Hematopoietic multipotent progenitor cell treated with erythropoietin and hydrocortisone succinate and interleukin-3 and kit ligand, for 4 days (in vitro differentiated cells): ENCODE measurements at regions not wholly inside any gene's neighbourhood (a gene's known extent, or its start where the extent isn't known, plus 50 kb on each side); places are given as distances from the start of the nearest gene placed in this dataset.

Source experiments
- DNase-seq: peaks from one replicate; pipeline ENCODE4 v3.0.0-alpha.2; 2015

DNA sequence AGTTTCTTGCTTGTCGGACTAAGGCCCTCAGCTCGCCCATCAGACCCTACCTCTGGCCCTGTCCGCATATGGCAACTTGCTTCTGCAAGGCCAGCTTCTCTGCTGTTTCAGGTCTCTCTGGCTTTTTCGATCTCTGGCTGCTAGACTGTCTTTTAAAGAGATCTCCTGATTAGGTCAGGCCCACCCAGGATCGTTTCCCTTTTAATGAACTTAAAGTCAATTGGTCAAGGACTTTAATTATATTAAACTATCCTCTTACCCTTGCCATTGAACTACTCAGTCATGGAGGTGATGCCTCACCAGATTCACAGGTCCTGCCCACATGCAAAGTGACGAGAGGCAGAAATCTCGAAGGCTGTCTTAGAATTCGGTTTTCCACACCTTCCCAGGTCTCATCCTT is 670.9 kb downstream of the GATA3 start:
- no peak for DNase-seq

DNA sequence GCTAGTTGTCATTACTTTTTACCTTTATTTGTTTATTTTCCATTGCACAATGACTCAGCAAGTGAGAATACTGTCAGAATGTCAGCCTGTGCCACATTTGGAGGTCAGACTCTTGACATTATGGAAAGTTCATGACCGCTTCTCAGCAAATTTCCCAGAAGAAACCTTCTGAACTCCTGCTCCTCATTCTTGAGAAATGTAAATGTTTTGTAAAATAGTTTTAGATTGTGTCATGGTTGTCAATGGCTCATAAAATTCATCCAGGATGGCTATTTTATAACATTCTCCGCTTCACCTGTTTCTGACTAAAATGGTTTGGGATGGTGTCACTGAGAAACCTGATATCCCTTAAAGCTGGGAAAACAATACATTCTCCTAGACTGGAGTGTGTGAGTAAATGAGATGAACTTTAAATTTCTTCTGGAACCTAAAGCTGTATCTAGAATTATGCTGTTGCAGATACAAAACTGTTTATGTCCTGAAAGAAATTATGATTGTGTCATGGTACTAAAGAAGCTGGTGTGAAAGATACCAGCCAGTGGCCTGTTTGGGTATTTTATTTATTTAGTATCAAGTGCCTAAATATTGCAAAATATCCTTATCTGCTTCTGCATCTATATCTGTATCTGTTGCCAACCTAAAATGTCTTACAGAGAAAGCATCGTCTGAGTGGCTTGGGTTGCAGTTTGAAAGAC is 671.7 kb downstream of the GATA3 start:
- DNase-seq = no peak

DNA sequence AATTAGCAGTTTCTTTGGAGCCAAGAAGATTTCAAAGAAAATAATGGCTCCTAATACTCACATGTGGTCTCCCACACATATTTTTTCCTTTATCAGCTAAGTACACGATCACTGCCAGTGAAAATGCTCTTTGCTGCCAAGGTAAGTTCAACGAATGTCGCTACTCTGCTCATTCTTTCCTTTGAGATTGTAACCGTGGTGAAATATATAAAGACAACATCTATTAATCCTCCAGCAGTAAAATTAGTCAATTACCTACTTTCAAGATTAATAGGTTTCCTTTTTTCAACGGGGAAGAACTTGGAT is 672.2 kb downstream of the GATA3 start:
- no peak for DNase-seq

DNA sequence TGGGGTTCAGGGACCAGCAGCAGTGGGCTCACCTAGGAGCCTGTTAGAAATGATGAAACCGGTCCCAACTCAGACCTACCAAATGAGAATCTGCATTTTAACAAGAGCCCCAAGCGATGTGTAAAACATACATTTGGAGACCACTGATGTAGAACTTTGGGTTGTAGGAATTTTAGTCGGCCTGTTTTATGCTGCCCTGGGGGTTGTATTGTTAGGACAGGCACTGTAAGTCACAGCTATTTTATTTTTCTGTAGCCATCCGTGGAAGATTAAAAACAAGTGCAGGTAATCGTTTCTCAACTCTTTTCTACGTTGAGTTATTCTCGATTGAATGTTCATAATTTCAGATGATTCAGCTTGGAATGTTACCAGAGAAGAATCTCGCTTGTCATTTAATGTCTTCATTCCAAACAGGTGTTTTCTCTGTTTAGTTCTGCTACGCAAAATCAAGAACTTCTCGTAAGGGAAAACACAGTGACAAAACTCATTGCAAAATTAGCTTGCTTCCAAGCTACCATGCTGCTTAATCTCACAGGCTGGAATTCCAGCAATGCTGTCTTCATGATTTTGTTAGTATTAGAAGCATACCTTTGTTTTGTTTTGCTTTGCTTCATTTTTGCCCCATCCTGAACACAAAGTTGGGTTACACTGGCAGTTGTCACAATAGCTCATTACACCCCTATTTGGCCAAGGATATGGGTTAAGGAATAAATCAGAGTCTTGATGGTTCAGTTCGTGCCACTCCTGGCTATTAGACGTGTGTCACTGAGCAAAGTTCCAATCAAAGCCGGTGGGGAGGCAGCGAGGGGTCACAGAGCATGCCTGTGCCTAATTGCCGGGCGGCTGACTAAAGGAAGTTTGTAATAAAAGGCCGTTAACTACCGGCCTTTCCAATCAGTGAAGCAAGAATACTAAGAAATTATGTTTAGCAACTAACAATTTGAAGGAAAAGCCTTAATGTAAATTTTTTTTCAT is 676.9 kb downstream of the GATA3 start:
- DNase-seq = no peak

DNA sequence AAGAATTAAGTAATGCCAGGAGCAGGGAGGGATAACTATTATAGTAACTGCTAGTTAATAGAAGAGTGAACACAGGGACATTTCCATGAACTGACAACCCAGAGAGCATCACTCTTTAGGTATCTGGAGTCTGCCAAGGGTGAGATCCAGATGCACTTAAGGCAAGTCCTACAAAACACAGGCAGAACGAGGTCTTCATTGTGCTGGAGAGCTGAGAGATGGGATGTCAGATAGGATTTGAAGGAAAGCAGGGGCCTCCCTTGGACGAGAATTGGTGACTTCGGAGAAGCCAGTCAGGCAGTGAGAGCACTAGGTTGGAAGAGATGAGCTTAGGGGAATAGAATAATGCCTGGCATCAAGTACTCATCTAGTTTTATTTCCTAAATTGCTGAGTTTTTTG is 684.5 kb downstream of the GATA3 start:
- no peak for DNase-seq

DNA sequence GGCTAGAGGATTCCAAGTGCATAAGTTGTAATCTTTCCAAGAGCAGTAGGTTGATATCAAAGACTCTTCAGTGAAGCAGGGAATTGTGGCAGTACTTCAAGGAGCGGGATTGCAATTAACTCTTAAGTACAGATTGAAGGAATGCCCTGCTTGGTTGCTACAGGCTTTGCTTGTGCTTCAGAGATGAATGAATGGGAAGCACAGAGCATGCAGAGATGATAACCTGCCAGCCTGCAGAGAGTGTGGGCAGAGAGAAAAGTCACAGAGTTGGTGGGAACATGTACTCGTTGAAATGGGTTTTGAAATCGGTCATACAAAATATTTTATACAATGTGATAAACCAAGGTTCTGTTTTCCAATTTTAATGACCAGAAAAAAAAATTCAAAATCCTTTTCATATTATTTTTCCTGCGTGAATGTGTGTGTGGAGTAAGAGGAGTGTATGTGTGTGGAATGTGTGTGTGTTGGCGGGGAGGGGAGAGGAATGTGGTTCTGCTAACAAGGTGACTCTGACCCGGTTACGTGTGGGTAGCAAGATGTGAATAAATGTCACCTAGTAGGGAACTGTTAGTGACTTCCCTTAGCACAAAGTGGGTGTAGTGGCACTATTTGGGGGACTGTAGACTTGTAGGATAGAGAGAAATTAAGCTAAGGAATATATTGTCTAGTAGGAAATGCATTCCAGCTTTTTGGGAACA is 697.8 kb downstream of the GATA3 start:
- no peak for DNase-seq

DNA sequence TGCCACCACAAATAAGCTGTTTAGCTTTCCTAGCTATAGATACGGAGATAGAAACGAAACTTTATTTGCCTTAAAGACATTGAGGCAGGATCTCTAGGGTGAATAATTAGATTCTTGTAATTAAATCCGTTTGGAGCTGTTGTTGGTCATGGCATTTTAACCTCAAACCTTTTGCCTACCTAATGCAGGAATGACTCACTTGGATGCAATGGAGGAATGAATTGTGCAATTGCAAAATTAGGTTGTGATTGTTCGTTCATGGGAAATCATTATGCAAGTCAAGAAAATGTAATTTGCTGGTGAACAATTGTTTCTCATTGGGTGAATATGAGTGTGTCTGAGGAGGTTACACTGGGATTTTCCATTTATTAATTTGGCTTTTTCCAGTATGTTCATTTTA is 703.5 kb downstream of the GATA3 start:
- no peak for DNase-seq

DNA sequence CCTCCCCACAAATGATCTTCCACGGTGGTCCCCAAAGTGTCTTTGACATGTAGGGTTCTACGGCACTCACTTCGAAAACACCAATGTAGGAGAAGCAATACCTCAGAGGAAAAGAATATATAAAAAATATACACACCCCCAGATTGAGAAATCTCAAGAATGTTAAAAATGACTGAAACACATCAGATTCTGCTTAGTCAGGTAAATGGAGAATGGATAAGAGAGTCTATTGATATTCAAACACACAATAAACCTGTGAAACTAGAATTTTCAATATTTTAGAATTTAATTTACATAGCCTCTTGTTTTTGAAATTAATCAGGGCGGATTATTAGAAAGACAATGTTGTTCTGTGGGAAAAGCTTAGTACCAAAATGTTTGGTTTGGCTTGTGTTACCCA is 712.4 kb downstream of the GATA3 start:
- DNase-seq = no peak

DNA sequence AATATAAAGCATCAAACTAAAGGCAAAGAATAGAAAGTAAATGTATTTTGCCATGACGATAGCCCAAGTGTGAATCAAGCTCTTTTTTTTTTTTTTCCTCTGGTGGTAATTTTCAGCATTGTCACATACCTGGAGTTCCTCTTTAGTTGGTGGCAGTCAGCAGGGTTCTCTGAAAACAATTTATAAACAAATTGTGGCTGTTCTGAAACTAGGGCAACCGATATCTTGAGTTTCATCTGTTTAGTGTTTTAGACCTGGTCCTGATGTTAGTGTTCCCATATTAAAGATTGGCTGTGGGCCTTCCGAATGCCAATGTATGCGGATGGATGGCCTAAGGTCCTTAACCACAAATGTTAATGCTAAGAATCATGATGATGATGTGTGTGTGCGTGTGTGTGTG is 713.1 kb downstream of the GATA3 start:
- peak; percentile 4 for DNase-seq

DNA sequence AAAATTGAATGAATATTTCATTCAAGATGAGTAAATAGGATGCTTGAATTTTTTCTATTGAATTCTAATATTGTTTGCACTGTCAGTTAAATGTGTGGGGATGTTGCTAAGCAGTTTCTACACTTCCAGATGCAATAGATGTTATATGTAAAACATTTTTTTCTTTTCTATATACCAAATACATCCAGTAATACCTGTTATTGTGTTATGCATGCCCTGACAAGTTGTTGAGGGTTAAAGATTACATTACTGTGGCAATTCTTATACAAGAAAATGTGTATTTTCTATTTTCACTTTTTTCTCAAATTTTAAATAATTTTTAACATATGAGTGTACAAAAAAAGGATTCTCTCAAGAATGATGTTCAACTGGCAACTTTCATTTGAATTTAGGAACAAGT is 713.9 kb downstream of the GATA3 start:
- no peak for DNase-seq

DNA sequence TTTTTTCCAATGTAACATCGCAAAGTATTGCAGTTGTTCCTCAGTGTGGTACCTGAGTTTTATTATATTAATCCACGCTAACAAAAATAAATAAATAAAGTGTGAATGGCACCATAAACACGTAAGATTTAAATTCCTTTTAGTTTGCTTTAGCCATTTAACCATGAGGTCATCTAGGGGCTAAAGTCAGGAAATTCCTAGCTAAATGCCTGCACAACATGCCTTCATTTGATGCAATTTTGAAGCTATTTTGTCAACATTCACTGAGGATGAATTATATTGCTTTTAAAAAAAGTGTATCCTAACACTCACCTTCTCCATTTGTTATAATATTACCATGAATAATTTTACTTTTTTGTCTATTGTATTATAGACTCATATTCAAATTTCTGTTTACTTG is 714.4 kb downstream of the GATA3 start:
- no peak for DNase-seq

DNA sequence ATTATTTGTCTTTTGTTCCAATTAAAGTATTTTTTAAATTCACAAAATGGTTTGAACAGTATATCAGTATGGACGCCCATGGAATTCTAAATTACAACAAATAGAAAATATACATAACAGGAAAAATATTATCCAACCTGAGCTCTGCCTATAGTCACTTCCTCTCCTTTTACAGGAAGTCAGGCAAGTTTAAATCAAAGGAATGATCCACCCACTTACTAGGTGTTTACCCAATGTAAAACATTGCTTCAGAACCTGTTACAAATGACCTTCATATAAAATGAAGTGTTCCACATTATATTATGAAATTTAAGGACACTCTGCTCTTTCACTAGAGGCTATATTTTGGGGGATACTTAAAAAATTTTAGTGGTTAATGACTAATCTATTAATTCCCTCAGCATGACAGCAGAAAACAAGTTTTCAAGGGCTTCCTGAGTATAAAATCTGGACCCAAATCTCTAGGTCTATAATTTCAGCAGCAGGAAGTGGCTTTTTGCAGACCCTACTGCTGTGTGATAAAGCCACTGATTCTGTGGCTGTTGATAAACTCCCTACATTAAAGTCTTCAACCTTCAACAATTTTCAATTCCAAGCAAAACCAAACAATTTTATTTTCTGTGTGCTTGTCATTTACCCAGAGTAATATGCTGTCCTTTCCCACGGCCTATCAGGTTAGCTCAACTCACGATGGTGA is 722.6 kb downstream of the GATA3 start:
- DNase-seq = peak; percentile 41

DNA sequence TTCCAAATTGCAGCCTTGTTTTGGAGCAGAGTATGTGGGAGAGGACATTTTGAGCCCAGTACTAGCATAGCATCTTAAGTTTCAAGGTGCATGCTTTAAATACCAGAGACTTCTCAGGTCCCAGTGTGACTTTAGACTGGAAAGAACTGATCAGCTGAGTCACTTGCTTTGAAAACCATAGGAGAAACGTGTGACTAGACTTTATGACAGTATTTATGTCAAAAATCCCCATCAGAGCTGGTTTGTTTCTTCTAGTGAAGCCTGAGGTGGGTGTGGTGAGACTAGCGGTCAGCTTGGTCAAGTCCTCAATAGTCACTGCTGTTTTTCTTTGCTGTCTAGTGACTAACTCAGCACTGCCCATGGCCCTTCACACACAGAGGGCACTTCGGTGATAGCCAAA is 724.2 kb downstream of the GATA3 start:
- no peak for DNase-seq

DNA sequence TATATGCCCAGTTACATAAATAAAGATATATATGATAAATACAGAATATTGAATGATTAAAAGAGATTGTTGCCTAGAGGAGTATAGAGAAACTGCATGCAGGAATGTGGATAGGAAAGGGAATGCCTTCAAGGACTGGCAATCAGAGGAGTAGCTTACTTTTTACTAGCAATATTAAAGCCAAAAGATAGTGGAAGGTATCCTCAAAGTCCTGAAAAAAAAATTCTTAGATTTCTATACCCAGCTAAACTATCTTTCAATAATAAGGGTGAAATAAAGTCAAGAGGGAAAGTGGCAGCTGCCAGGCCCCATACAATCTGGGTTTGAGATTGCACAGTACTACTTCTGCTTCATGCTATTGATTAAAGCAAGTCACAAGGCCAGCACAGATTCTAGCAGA is 733.2 kb downstream of the GATA3 start:
- DNase-seq = no peak

DNA sequence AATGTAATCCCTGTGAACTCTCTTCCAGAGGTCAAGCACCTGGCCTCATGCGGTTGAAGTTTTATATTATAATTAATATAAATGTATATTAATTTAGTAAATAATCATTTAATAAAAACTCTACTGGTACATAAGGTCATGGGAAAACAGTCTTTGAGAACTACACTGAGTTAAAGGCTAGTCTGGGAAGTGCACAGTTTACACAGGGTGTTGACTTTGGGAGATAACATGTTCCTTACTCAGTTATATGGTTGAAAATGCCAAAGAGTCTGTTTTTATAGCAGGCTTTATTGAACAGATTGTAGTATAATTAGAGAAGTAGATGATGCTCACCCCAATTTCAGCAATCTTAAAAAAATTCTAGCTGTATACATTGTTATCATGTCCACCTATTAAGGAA is 735.9 kb downstream of the GATA3 start:
- no peak for DNase-seq

DNA sequence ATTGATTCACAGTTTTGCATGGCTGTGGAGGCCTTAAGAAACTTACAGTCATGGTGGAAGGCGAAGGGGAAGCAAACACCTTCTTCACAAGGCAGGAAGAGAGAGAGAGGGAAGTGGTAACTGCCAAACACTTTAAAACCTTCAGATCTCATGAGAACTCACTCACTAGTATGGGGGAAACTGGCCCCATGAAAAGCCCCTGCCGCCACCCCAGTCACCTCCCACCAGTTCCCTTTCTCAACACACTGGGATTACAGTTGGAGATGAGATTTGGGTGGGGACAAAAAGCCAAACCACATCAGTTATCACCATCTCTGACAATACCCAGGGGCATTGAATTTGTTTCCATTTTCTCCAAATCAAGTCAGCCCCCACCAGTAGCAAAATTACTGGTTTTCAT is 740.4 kb downstream of the GATA3 start:
- no peak for DNase-seq

DNA sequence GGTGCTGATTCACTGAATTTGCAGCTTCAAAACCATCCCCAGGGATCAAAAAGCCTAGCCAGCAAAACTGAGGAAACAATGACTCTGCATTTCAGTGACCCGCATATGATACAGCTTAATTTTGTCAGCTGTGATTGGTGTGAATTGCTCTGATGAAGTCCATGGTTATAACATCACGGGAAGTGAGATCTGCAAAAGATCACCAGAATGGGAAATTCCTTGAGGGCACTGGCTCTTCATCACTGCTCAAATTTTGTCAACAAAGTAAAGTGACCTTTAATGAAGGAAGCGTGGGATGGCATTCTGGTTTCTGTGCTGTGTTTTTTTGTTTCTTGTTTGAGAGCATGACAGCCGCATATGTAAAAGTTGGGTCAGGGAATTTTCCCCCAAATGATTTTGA is 745.9 kb downstream of the GATA3 start:
- no peak for DNase-seq

DNA sequence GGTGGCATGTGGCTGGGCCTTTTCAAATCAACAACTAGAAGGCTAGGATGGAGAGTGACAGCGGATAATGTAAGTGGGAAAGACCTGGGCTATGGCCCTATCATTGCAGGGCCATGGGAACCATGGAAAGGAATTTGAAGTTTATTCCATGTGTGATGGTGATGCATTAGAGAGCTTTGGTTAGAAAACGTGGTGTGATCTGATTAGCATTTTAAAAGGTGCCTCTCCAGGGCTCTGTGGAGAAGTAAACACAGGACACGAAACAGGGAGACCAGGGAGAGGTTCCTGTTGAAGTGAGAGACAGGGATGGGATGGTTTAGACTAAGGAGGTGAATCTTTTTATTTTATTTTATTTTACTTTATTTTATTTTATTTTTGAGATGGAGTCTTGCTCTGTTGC is 749.5 kb downstream of the GATA3 start:
- DNase-seq = no peak

DNA sequence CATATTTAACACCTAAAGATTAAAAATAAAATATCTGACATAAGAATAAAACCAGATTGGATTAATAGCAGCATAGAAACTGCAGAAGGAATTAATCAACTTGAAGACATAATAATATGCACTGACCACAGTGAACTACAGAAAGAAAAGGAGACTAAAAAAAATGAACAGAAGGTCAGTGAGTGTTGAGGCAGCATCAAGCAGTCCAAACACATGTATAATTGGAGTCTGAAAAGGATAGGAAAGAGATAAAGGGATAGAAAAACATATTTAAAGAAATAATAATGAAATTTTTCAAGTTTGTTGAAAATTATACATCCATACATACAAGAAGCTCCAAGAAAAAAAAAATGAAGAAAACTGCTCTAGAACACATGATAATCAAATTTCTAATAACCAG is 756.2 kb downstream of the GATA3 start:
- no peak for DNase-seq

DNA sequence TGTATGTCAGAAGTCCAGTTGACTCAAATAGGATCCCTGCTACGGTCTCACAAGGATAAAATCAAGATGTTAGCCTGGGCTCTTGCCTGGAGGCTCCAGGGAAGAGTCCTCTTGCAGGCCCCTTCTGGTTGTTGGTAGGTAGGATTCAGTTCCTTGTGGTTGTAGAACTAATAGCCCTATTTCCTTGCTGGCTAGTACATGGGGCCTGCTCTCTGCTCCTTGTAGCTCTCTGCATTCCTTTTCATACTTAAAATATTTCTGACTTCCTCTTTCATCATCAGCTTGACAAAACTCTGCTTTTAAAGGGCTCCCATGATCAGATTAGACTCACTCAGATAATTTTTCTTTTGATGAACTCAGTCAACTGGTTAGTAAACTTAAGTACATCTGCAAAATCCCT is 756.7 kb downstream of the GATA3 start:
- peak; percentile 24 for DNase-seq

DNA sequence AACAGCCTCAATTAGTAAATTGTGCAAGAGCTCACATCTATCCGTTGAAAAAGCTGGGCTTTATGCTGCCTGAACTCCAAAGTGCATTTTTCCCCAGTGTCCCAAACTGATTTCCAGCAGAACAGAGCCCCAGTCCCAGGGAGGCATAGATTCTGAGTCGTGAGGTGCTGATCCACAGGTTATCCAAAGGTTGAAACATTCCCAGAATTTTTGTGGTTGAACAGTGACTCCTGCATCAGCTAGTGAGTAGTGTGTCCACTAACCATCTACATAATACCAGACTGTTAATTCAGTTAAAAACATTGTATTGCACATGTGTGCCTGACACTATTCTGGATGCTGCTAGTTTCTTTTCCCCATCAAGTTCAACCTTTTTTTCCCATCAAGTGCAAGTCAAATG is 761.5 kb downstream of the GATA3 start:
- no peak for DNase-seq

DNA sequence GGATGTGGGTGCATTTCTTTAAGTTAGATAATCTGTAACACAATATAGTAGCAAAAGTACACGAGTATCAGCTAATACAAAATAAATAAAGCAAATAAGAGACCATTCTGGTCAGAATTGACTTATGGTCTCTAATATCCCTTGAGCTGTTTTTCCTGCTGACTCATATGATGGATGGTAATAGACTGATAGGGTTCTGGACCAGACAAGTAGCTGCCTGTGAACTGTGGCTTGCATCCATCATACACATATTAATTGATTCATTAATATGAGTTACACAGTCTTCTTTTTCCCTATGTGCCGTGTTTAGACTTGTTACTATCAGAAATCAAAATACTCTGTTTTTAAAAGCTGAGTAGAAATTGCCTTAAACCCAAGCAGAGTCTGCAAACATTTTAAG is 762.8 kb downstream of the GATA3 start:
- DNase-seq = no peak

DNA sequence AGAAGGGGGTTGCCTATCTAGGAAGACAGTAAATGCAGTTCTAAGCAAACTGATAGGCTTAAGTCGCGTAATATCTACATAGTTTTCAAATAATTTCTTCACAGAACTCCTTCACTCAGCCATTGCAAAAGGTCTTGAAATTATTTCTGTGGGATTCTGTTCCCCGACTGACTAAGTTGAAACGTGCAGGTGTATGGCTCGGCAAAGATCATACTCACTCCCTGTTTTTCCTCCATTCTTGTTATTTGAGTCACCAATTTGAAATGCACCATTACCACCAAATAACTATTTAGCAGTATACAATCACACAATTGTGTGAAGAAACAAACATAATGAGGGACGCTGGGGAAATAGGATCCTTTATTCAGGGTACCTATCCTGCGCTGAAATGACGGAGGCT is 771.1 kb downstream of the GATA3 start:
- no peak for DNase-seq
